K562 (cell line): ENCODE measurements at regions not wholly inside any gene's neighbourhood (a gene's known extent, or its start where the extent isn't known, plus 50 kb on each side); places are given as distances from the start of the nearest gene placed in this dataset.

ENCODE experiments used
- ATF3 ChIP-seq, 2 experiments: fragments of 450-650 bp in 1 of 2; sonication (generic) in 1 of 2; formaldehyde crosslinking in 1 of 2; IDR thresholded peaks in 1 of 2; conservative IDR thresholded peaks in 1 of 2; 2 replicates each; pipeline versions ENCODE4 v1.6.1 to v1.8.1; 2016 to 2023; ENCODE audit warnings: mild to moderate bottlenecking in 2 of 2, moderate library complexity in 2 of 2, inconsistent platforms in 1 of 2, missing genetic modification reagents in 1 of 2
- CBX1 ChIP-seq: sonication (generic); IDR thresholded peaks from 2 replicates; pipeline ENCODE4 v1.6.1; 2016; ENCODE audit warnings: antibody characterized with exemption, low read depth, mild to moderate bottlenecking
- CUX1 ChIP-seq: fragments of 200-800 bp; sonication (Bioruptor generic); IDR thresholded peaks from 2 replicates; pipeline ENCODE4 v1.6.1; 2016; ENCODE audit warnings: missing genetic modification characterization, missing compliant biosample characterization
- ERF ChIP-seq: fragments of 450-650 bp; formaldehyde crosslinking; IDR thresholded peaks from 2 replicates; pipeline ENCODE4 v1.4.0; 2020; ENCODE audit warnings: mild to moderate bottlenecking, mixed read lengths
- ETV6 ChIP-seq, 3 experiments: fragments of 150-350 bp in 1 of 3; sonication (generic) in 1 of 3; formaldehyde crosslinking in 1 of 3; IDR thresholded peaks; 2 replicates each; pipeline versions ENCODE4 v1.6.1 to v1.8.0; 2014 to 2022; ENCODE audit warnings: borderline replicate concordance in 2 of 3, low read depth in 2 of 3, antibody characterized with exemption in 1 of 3, low read length in 1 of 3, mild to moderate bottlenecking in 1 of 3, missing genetic modification reagents in 1 of 3
- FOXO4 ChIP-seq: fragments of 450-650 bp; formaldehyde crosslinking; IDR thresholded peaks from 2 replicates; pipeline ENCODE4 v1.4.0; 2020; ENCODE audit warnings: mild to moderate bottlenecking, moderate library complexity
- MYBL2 ChIP-seq, 2 experiments: fragments of 450-650 bp in 1 of 2; sonication (generic) in 1 of 2; formaldehyde crosslinking in 1 of 2; IDR thresholded peaks; 2 replicates each; pipeline versions ENCODE4 v1.6.1 to v1.8.1; 2017 to 2022; ENCODE audit warnings: borderline replicate concordance in 1 of 2, inconsistent platforms in 1 of 2, low read depth in 1 of 2, mild to moderate bottlenecking in 1 of 2, missing genetic modification reagents in 1 of 2, moderate library complexity in 1 of 2
- NFATC3 ChIP-seq: fragments of 450-650 bp; IDR thresholded peaks from 2 replicates; pipeline ENCODE4 v1.6.1; 2017; ENCODE audit warnings: mild to moderate bottlenecking
- THRA ChIP-seq: fragments of 450-650 bp; IDR thresholded peaks from 2 replicates; pipeline ENCODE4 v1.6.1; 2017; ENCODE audit warnings: mild to moderate bottlenecking, moderate library complexity
- TOE1 ChIP-seq, 2 experiments: fragments of 450-650 bp in 1 of 2; sonication (generic) in 1 of 2; formaldehyde crosslinking in 1 of 2; IDR thresholded peaks; 2 replicates each; pipeline versions ENCODE4 v1.7.1 to v1.8.0; 2016 to 2022; ENCODE audit warnings: borderline replicate concordance in 2 of 2, mild to moderate bottlenecking in 2 of 2, antibody characterized with exemption in 1 of 2, inconsistent platforms in 1 of 2, low read depth in 1 of 2, missing genetic modification reagents in 1 of 2, moderate library complexity in 1 of 2
- ZFP30 ChIP-seq: fragments of 250-450 bp; sonication (Bioruptor Pico); IDR thresholded peaks from 2 replicates; pipeline ENCODE4 v1.8.0; 2022; ENCODE audit warnings: moderate library complexity, mild to moderate bottlenecking, inconsistent platforms, borderline replicate concordance
- ZNF280A ChIP-seq: fragments of 450-650 bp; IDR thresholded peaks from 2 replicates; pipeline ENCODE4 v1.6.1; 2018; ENCODE audit warnings: mild to moderate bottlenecking, low read depth; ENCODE audit not compliant: partially characterized antibody
- ZNF589 ChIP-seq: fragments of 200-800 bp; sonication (Bioruptor generic); IDR thresholded peaks from 2 replicates; pipeline ENCODE4 v1.6.1; 2016; ENCODE audit warnings: low read depth, missing genetic modification characterization, missing compliant biosample characterization

- TF ChIP-seq CUX1 = no peak
- peak; percentile 79; the same call in 1 of the 2 replicates for TF ChIP-seq TOE1 (IDR thresholded peaks at IDR 0.05; ENCODE audit: borderline replicate concordance)
- TF ChIP-seq TOE1 (CRISPR knock-in tag; IDR thresholded peaks at IDR 0.05; ENCODE audit: borderline replicate concordance, low read depth) = no peak
- no peak for TF ChIP-seq MYBL2 (IDR thresholded peaks at IDR 0.05; ENCODE audit: low read depth)
- TF ChIP-seq MYBL2 (CRISPR knock-in tag; IDR thresholded peaks at IDR 0.05; ENCODE audit: borderline replicate concordance) = no peak
- no peak for TF ChIP-seq ZNF280A
- no peak for TF ChIP-seq NFATC3
- no peak for TF ChIP-seq ZNF589 (CRISPR knock-in tag)
- TF ChIP-seq ZFP30 = no peak
- no peak for TF ChIP-seq ETV6 (IDR thresholded peaks at IDR 0.05; ENCODE audit: borderline replicate concordance in 1 of 2, low read depth in 2 of 2, low read length in 1 of 2)
- TF ChIP-seq ETV6 (CRISPR knock-in tag; IDR thresholded peaks at IDR 0.05; ENCODE audit: borderline replicate concordance) = no peak
- no peak for TF ChIP-seq FOXO4 (CRISPR knock-in tag)
- peak; percentile 57; the same call in 1 of the 2 replicates for TF ChIP-seq ATF3 (IDR thresholded peaks at IDR 0.05)
- no peak for TF ChIP-seq ATF3 (CRISPR knock-in tag; conservative IDR thresholded peaks at IDR 0.05)
- TF ChIP-seq CBX1 = no peak
- no peak for TF ChIP-seq ERF (CRISPR knock-in tag)
- no peak for TF ChIP-seq THRA
Measured at GRCh38 chrX:123807835-123808416, 51.9 kb upstream of the XIAP start (continued).
